Transverse colon (tissue), 4 donors: ENCODE measurements at regions not wholly inside any gene's neighbourhood (a gene's known extent, or its start where the extent isn't known, plus 50 kb on each side); places are given as distances from the start of the nearest gene placed in this dataset.

Experiments used
- DNase-seq: peaks from one replicate; pipeline ENCODE4 v3.0.0-alpha.2; 2019
- H3K27ac ChIP-seq, 4 donors: fragments of 200-600 bp; sonication (generic); 2 replicates each; pipeline ENCODE4 v1.5.1; 2016 to 2018; ENCODE audit warnings: inconsistent platforms in 4 of 4
- H3K27me3 ChIP-seq: fragments of 200-600 bp; sonication (generic); 2 replicates; pipeline ENCODE4 v1.5.1; 2017; ENCODE audit warnings: inconsistent platforms
- H3K36me3 ChIP-seq, 4 donors: fragments of 200-600 bp; sonication (generic); 2 replicates each; pipeline ENCODE4 v1.5.1; 2017 to 2019; ENCODE audit warnings: inconsistent platforms in 4 of 4
- H3K4me1 ChIP-seq, 4 donors: fragments of 200-600 bp; sonication (generic); 2 replicates each; pipeline ENCODE4 v1.5.1; 2017 to 2020; ENCODE audit warnings: inconsistent platforms in 4 of 4
- H3K4me3 ChIP-seq, 4 donors: fragments of 200-600 bp; sonication (generic); 1 replicate in 1 of 4; 2 replicates in 3 of 4; pipeline versions ENCODE4 v1.5.1 to v1.6.1; 2017 to 2019; ENCODE audit warnings: inconsistent platforms in 4 of 4
- H3K9me3 ChIP-seq, 2 donors: fragments of 200-600 bp; sonication (generic); 2 replicates each; pipeline ENCODE4 v1.5.1; 2017 to 2019; ENCODE audit warnings: inconsistent platforms in 2 of 2
- EP300 ChIP-seq: sonication (generic); formaldehyde crosslinking; IDR thresholded peaks from one replicate; pipeline ENCODE4 v1.6.1; 2017; ENCODE audit warnings: antibody characterized with exemption, low read depth
- POLR2A ChIP-seq: fragments of 450-650 bp; IDR thresholded peaks from one replicate; pipeline ENCODE4 v1.6.1; 2016; ENCODE audit warnings: antibody characterized with exemption, mild to moderate bottlenecking, moderate library complexity
- POLR2AphosphoS5 ChIP-seq, 3 donors: sonication (generic); formaldehyde crosslinking; IDR thresholded peaks; one replicate each; pipeline ENCODE4 v1.6.1; 2016; ENCODE audit warnings: antibody characterized with exemption in 3 of 3
- WGBS, 2 donors: methylation state at CpG; one replicate each; pipeline ENCODE4 v1.1.5; 2018; ENCODE audit warnings: low coverage in 1 of 2; 5-methylcytosine and 5-hydroxymethylcytosine counted together
- in situ Hi-C, 4 donors: fragments of 200-750 bp; cut with MboI; loops; one replicate each; pipeline versions ENCODE4 v1.15.0 to v1.15.1; 2017; ENCODE audit warnings: low sequenced_read_pairs in 3 of 4, low pct_ligation_motif_present in 1 of 4, low pct_unique_long_range_greater_than_20kb in 1 of 4
- intact Hi-C: fragments of 100-400 bp; cut with DNase I; formaldehyde crosslinking; loops from one replicate; pipeline ENCODE4 v1.15.1; 2023; ENCODE audit warnings: low total_unique reads
- TF ChIP-seq, protein P1 (sequence below), 5 experiments: fragments of 200-600 bp in 3 of 5; fragments of 450-650 bp in 2 of 5; sonication (generic) in 3 of 5; IDR thresholded peaks; 1 replicate in 2 of 5; 2 replicates in 3 of 5; pipeline ENCODE4 v1.5.1; 2016 to 2017; ENCODE audit warnings: antibody characterized with exemption in 5 of 5, inconsistent platforms in 3 of 5, mild to moderate bottlenecking in 2 of 5, moderate library complexity in 1 of 5

DNA sequence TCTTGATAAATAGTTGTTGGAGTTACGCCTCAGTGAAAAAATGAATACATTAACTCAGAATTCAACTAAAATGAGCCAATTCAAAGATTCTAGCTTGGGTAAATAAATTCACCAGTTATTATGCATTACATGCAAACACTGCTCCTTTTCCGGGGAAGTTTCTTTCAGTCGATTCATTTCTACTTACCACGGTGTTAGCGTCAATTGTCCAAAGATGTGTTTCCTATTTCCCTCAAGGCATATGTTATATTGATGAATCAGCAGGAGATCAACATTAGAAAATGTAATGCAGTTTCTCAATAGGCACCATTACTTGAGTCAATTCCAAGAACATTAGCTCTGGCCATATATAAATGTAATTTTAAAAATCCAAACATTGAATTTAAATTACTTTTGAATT, 517.7 kb downstream of the OTOL1 start:
- in situ Hi-C loops (no loop called here), intact Hi-C loops (no loop called here)
- 93 to 97% methylated on average over 5 of the region's 5 CpGs for WGBS, 2 donors
- H3K36me3 ChIP-seq: no peaks in the 10 kb centered on the region
- no peak overlapping the region for H3K4me3 ChIP-seq
- DNase-seq: no peak
- no peaks in the 10 kb centered on the region for H3K9me3 ChIP-seq
- TF ChIP-seq EP300 (no peak), POLR2AphosphoS5 (IDR thresholded peaks at IDR 0.05) (no peak), POLR2A (no peak)
- TF ChIP-seq, protein P1, sequence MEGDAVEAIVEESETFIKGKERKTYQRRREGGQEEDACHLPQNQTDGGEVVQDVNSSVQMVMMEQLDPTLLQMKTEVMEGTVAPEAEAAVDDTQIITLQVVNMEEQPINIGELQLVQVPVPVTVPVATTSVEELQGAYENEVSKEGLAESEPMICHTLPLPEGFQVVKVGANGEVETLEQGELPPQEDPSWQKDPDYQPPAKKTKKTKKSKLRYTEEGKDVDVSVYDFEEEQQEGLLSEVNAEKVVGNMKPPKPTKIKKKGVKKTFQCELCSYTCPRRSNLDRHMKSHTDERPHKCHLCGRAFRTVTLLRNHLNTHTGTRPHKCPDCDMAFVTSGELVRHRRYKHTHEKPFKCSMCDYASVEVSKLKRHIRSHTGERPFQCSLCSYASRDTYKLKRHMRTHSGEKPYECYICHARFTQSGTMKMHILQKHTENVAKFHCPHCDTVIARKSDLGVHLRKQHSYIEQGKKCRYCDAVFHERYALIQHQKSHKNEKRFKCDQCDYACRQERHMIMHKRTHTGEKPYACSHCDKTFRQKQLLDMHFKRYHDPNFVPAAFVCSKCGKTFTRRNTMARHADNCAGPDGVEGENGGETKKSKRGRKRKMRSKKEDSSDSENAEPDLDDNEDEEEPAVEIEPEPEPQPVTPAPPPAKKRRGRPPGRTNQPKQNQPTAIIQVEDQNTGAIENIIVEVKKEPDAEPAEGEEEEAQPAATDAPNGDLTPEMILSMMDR (IDR thresholded peaks at IDR 0.05): no peak
- no peaks in the 10 kb centered on the region for H3K4me1 ChIP-seq
- H3K27me3 ChIP-seq: no peaks in the 10 kb centered on the region
- H3K27ac ChIP-seq: no peak overlapping the region

DNA sequence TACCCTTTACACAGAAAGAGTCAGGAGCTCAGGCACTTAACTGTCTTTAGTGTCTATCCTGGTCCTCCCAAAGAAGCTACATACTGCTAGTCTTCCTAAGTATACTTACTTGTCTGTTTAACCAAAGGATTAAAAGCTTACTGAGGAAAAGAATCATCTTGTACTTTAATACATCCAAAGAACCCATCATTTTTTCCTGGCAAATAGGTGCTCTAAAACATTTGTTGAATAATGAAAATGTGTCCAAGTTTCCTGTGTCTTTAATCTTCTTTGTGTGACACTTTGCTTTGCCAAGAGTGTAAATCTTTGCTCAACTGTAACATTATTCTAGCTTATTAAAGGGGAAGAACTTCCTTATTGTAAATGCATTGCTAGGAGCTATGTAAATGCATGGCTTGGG, 519.2 kb downstream of the OTOL1 start:
- in situ Hi-C loops (no loop called here), intact Hi-C loops (no loop called here)

DNA sequence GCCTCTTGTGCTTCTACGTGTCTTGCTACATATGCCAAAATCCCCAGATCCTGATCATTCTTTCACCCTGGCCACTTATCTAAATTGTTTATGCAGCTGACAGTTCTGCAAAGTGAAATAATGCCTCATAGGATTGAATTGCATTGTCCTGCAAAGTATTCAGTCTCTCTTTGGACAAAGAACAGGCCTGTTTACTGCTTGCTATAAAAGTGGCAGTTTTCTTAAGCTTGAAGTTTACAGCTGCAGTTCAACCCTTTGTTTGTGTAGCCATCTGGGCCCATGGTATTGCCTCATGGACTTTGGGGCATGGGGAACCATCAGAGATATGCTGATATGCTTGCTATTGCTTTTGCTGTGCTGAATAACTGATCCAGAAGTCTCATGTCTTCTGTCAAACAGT, 523.2 kb downstream of the OTOL1 start:
- Histone ChIP-seq H3K9me3 (no peaks in the 10 kb centered on the region), H3K4me1 (no peaks in the 10 kb centered on the region), H3K27me3 (no peaks in the 10 kb centered on the region), H3K4me3 (no peak overlapping the region), H3K27ac (peak overlapping the region in 1 of 4 donors; percentile 46), H3K36me3 (no peaks in the 10 kb centered on the region)
- intact Hi-C loops: no loop called here
- TF ChIP-seq POLR2AphosphoS5 (IDR thresholded peaks at IDR 0.05) (no peak), EP300 (no peak), POLR2A (no peak)
- TF ChIP-seq, protein P1 (IDR thresholded peaks at IDR 0.05): no peak
- peak; percentile 10 for DNase-seq
- 44% methylated on average over 1 of the region's 1 CpG; no CpG with 5 or more reads in 1 of the 2 donors for WGBS, 2 donors
- in situ Hi-C loops: no loop called here

More for the DNA sequence above, 519.2 kb downstream of the OTOL1 start:
- H3K9me3 ChIP-seq: no peaks in the 10 kb centered on the region
- no peak overlapping the region for H3K27ac ChIP-seq
- H3K27me3 ChIP-seq: no peaks in the 10 kb centered on the region
- H3K4me3 ChIP-seq: no peak overlapping the region
- H3K4me1 ChIP-seq: no peaks in the 10 kb centered on the region
- H3K36me3 ChIP-seq: no peaks in the 10 kb centered on the region
- DNase-seq: no peak
- TF ChIP-seq POLR2A (no peak), POLR2AphosphoS5 (IDR thresholded peaks at IDR 0.05) (no peak), EP300 (no peak)
- TF ChIP-seq, protein P1 (IDR thresholded peaks at IDR 0.05): no peak

DNA sequence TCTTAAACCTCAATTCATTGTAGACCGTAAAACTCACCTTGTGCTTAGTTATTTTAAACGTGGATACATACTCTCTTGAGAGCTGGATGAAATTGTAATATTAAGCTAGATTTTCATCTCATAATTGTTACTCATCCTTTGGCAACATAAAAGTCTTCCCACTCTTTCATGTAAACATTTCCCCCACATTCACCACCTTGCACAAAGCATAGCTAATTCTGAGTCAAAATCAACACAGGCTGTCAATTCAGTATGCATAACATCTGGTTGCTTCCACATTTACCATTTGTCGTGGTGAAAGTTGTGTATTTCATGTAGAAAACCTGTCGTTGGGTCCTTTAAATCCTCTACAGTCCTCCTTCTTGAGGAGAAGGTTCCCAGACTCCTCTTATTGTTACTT, 524.6 kb downstream of the OTOL1 start:
- no peaks in the 10 kb centered on the region for H3K27me3 ChIP-seq
- no peaks in the 10 kb centered on the region for H3K36me3 ChIP-seq
- no peak overlapping the region for H3K4me3 ChIP-seq
- H3K4me1 ChIP-seq: no peaks in the 10 kb centered on the region
- intact Hi-C loops (no loop called here), in situ Hi-C loops (no loop called here)
- no peaks in the 10 kb centered on the region for H3K9me3 ChIP-seq
- WGBS, 2 donors: 57 to 63% methylated on average over 4 of the region's 4 CpGs
- H3K27ac ChIP-seq: no peak overlapping the region
- TF ChIP-seq, protein P1 (IDR thresholded peaks at IDR 0.05): no peak
- TF ChIP-seq POLR2A (no peak), POLR2AphosphoS5 (IDR thresholded peaks at IDR 0.05) (no peak), EP300 (no peak)
- DNase-seq: no peak
